H9 (cell line): ENCODE measurements at regions not wholly inside any gene's neighbourhood (a gene's known extent, or its start where the extent isn't known, plus 50 kb on each side); places are given as distances from the start of the nearest gene placed in this dataset.
"Not testable (repeated sequence)": the region's sequence is repeated elsewhere in the genome, so short reads cannot be mapped to it uniquely, and the experiment has no call there.

Source experiments
- DNase-seq: peaks from one replicate; pipeline ENCODE4 v3.0.0-alpha.2; 2017
- H2AFZ ChIP-seq: one replicate; pipeline ENCODE4 v1.6.1; 2013; ENCODE audit warnings: mild to moderate bottlenecking, low read length, control low read depth, moderate library complexity
- H2AK5ac ChIP-seq: 2 replicates; pipeline ENCODE4 v1.6.1; 2013; ENCODE audit warnings: low read length, control low read depth, mixed read lengths; ENCODE audit not compliant: insufficient read length
- H2BK120ac ChIP-seq: one replicate; pipeline ENCODE4 v1.6.1; 2013; ENCODE audit warnings: low read depth, mild to moderate bottlenecking, low read length, control low read depth, inconsistent platforms; ENCODE audit not compliant: poor library complexity, severe bottlenecking
- H2BK12ac ChIP-seq: 2 replicates; pipeline ENCODE4 v1.6.1; 2013; ENCODE audit warnings: low read length, control low read depth, mixed read lengths, low read depth; ENCODE audit not compliant: insufficient read length
- H2BK15ac ChIP-seq: 2 replicates; pipeline ENCODE4 v1.6.1; 2013; ENCODE audit warnings: low read depth, low read length, control low read depth
- H2BK20ac ChIP-seq: one replicate; pipeline ENCODE4 v1.6.1; 2013; ENCODE audit warnings: low read depth, mild to moderate bottlenecking, low read length, control low read depth, inconsistent platforms; ENCODE audit not compliant: poor library complexity, severe bottlenecking
- H2BK5ac ChIP-seq: 2 replicates; pipeline ENCODE4 v1.6.1; 2013; ENCODE audit warnings: low read length, control low read depth, mixed read lengths; ENCODE audit not compliant: insufficient read length
- H3K14ac ChIP-seq: 2 replicates; pipeline ENCODE4 v1.6.1; 2013; ENCODE audit warnings: low read length, control low read depth; ENCODE audit not compliant: insufficient read depth
- H3K18ac ChIP-seq: 2 replicates; pipeline ENCODE4 v1.6.1; 2013; ENCODE audit warnings: low read depth, mild to moderate bottlenecking, mixed read lengths, low read length, control low read depth; ENCODE audit not compliant: insufficient read length
- H3K23ac ChIP-seq: 2 replicates; pipeline ENCODE4 v1.6.1; 2013; ENCODE audit warnings: low read length, control low read depth, mixed read lengths, low read depth; ENCODE audit not compliant: insufficient read length
- H3K23me2 ChIP-seq: 2 replicates; pipeline ENCODE4 v1.6.1; 2013; ENCODE audit warnings: low read depth, mild to moderate bottlenecking, mixed read lengths, low read length, control low read depth; ENCODE audit not compliant: insufficient read length, poor library complexity, severe bottlenecking
- H3K27ac ChIP-seq: 2 replicates; pipeline ENCODE4 v1.5.1; 2013; ENCODE audit warnings: low read length, control low read depth, mixed read lengths, low read depth; ENCODE audit not compliant: insufficient read length
- H3K27me3 ChIP-seq: 2 replicates; pipeline ENCODE4 v1.6.1; 2013; ENCODE audit warnings: low read length, control low read depth, inconsistent platforms; ENCODE audit not compliant: insufficient read depth
- H3K4ac ChIP-seq: 2 replicates; pipeline ENCODE4 v1.6.1; 2013; ENCODE audit warnings: low read depth, mild to moderate bottlenecking, control low read depth, inconsistent platforms, low read length, moderate library complexity
- H3K4me1 ChIP-seq: 2 replicates; pipeline ENCODE4 v1.6.1; 2013; ENCODE audit warnings: low read length, control low read depth, inconsistent platforms; ENCODE audit not compliant: insufficient read depth
- H3K4me2 ChIP-seq: 2 replicates; pipeline ENCODE4 v1.6.1; 2013; ENCODE audit warnings: low read length, control low read depth, mixed read lengths; ENCODE audit not compliant: insufficient read length, insufficient read depth
- H3K56ac ChIP-seq: 2 replicates; pipeline ENCODE4 v1.6.1; 2013; ENCODE audit warnings: low read depth, mild to moderate bottlenecking, mixed read lengths, low read length, control low read depth; ENCODE audit not compliant: insufficient read length
- H3K79me1 ChIP-seq: 2 replicates; pipeline ENCODE4 v1.6.1; 2013; ENCODE audit warnings: low read depth, mild to moderate bottlenecking, moderate library complexity, low read length, control low read depth, inconsistent platforms; ENCODE audit not compliant: insufficient read depth, poor library complexity, severe bottlenecking
- H3K79me2 ChIP-seq: 2 replicates; pipeline ENCODE4 v1.6.1; 2013; ENCODE audit warnings: low read length, control low read depth, inconsistent platforms; ENCODE audit not compliant: insufficient read depth
- H3K9ac ChIP-seq: 2 replicates; pipeline ENCODE4 v1.6.1; 2013; ENCODE audit warnings: low read length, control low read depth, mixed read lengths; ENCODE audit not compliant: insufficient read length; ENCODE audit errors: extremely low read depth
- H3K9me3 ChIP-seq: one replicate; pipeline ENCODE4 v1.6.1; 2013; ENCODE audit warnings: low read depth, low read length, inconsistent platforms; ENCODE audit not compliant: control insufficient read depth
- H3T11ph ChIP-seq: one replicate; pipeline ENCODE4 v1.6.1; 2013; ENCODE audit warnings: mild to moderate bottlenecking, low read length, control low read depth, inconsistent platforms
- H4K20me1 ChIP-seq: one replicate; pipeline ENCODE4 v1.6.1; 2013; ENCODE audit not compliant: control insufficient read depth, insufficient read length, insufficient read depth
- H4K5ac ChIP-seq: 2 replicates; pipeline ENCODE4 v1.6.1; 2013; ENCODE audit warnings: low read depth, mild to moderate bottlenecking, mixed read lengths, low read length, control low read depth; ENCODE audit not compliant: insufficient read length
- H4K8ac ChIP-seq: replicated peaks from 2 replicates; pipeline ENCODE4 v1.6.1; 2013; ENCODE audit warnings: low read length, control low read depth, mixed read lengths, low read depth; ENCODE audit not compliant: insufficient read length
- H4K91ac ChIP-seq: 2 replicates; pipeline ENCODE4 v1.6.1; 2013; ENCODE audit warnings: low read depth, mild to moderate bottlenecking, moderate library complexity, mixed read lengths, low read length, control low read depth; ENCODE audit not compliant: insufficient read length
- H3K27ac Mint-ChIP-seq, 3 experiments: 2 replicates in 2 of 3; 3 replicates in 1 of 3; pipeline ENCODE4 v1.8.0; 2020 to 2021; ENCODE audit warnings: mixed read lengths in 3 of 3, mild to moderate bottlenecking in 1 of 3, moderate library complexity in 1 of 3
- H3K27me3 Mint-ChIP-seq: 2 replicates; pipeline ENCODE4 v1.8.0; 2021; ENCODE audit warnings: low read depth, mild to moderate bottlenecking, moderate library complexity, mixed read lengths
- H3K36me3 Mint-ChIP-seq, 3 experiments: 2 replicates in 2 of 3; 3 replicates in 1 of 3; pipeline ENCODE4 v1.8.0; 2020 to 2021; ENCODE audit warnings: low read depth in 3 of 3, mixed read lengths in 3 of 3; ENCODE audit not compliant: insufficient read depth in 1 of 3
- H3K4me1 Mint-ChIP-seq, 2 experiments: 2 replicates each; pipeline ENCODE4 v1.8.0; 2020; ENCODE audit warnings: mixed read lengths in 2 of 2
- H3K4me3 Mint-ChIP-seq, 2 experiments: 2 replicates in 1 of 2; 3 replicates in 1 of 2; pipeline ENCODE4 v1.8.0; 2020 to 2021; ENCODE audit warnings: mild to moderate bottlenecking in 2 of 2, mixed read lengths in 2 of 2, moderate library complexity in 1 of 2
- H3K9me3 Mint-ChIP-seq, 2 experiments: 2 replicates in 1 of 2; 3 replicates in 1 of 2; pipeline ENCODE4 v1.8.0; 2020; ENCODE audit warnings: mild to moderate bottlenecking in 2 of 2, mixed read lengths in 2 of 2, moderate library complexity in 1 of 2

- H3K4me1 ChIP-seq, H3K4me1 Mint-ChIP-seq, H3K27me3 ChIP-seq, H2BK15ac ChIP-seq, H3T11ph ChIP-seq, H3K27ac ChIP-seq, H3K23ac ChIP-seq, H3K27me3 Mint-ChIP-seq, H2AK5ac ChIP-seq, H3K27ac Mint-ChIP-seq, H3K9ac ChIP-seq, H3K23me2 ChIP-seq, H3K36me3 Mint-ChIP-seq, H3K79me1 ChIP-seq, H3K4ac ChIP-seq, H4K20me1 ChIP-seq, H3K14ac ChIP-seq, H3K56ac ChIP-seq, H4K91ac ChIP-seq, H3K4me2 ChIP-seq, H2AFZ ChIP-seq, H3K4me3 Mint-ChIP-seq, H2BK120ac ChIP-seq, H3K9me3 ChIP-seq, H2BK5ac ChIP-seq, H3K18ac ChIP-seq, H2BK20ac ChIP-seq, DNase-seq, H4K5ac ChIP-seq, H4K8ac ChIP-seq, H2BK12ac ChIP-seq, H3K79me2 ChIP-seq: not testable (repeated sequence)
- peaks cover 0 to 10% of the 10 kb centered on the region in 2 experiments; a peak in 4 of 5 replicates for H3K9me3 Mint-ChIP-seq
These were observed 125.4 kb downstream of the MTERF1 start for GRCh38 chr7:91755121-91755520.
